Fibroblast of lung (primary cell): ENCODE measurements at regions not wholly inside any gene's neighbourhood (a gene's known extent, or its start where the extent isn't known, plus 50 kb on each side); places are given as distances from the start of the nearest gene placed in this dataset.

Experiments
- EZH2 ChIP-seq: IDR thresholded peaks from 2 replicates; pipeline ENCODE4 v1.5.1; 2012; ENCODE audit warnings: low read length, control low read depth, mild to moderate bottlenecking; ENCODE audit errors: missing control alignments
- TF ChIP-seq, protein P1 (sequence below), 2 donors: IDR thresholded peaks in 1 of 2; conservative IDR thresholded peaks in 1 of 2; 1 replicate in 1 of 2; 2 replicates in 1 of 2; pipeline ENCODE4 v1.5.1; 2011 to 2012; ENCODE audit warnings: low read length in 2 of 2, control low read depth in 1 of 2, inconsistent platforms in 1 of 2, low read depth in 1 of 2, mild to moderate bottlenecking in 1 of 2

DNA sequence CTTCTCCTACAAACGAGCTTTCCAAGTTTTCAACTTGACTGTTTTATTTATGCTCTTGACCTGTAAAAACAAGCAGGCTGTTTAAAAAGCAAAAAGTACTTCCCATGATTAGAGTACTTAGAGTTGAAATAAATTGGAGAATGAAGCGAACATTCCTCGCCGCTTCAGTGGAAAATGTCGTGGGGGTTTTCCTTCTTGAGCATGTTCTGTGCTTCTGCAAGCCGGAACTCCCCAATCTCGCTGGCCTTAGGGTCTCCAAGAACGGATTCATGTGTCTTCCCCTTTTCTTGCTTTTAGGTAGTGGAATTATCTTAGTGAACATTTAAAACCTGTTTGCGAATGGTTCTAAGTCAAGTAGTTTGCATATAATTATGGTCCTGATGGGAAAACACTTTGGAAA, 103.6 kb upstream of the ZNF536 start:
- TF ChIP-seq EZH2: no peak
- TF ChIP-seq, protein P1, sequence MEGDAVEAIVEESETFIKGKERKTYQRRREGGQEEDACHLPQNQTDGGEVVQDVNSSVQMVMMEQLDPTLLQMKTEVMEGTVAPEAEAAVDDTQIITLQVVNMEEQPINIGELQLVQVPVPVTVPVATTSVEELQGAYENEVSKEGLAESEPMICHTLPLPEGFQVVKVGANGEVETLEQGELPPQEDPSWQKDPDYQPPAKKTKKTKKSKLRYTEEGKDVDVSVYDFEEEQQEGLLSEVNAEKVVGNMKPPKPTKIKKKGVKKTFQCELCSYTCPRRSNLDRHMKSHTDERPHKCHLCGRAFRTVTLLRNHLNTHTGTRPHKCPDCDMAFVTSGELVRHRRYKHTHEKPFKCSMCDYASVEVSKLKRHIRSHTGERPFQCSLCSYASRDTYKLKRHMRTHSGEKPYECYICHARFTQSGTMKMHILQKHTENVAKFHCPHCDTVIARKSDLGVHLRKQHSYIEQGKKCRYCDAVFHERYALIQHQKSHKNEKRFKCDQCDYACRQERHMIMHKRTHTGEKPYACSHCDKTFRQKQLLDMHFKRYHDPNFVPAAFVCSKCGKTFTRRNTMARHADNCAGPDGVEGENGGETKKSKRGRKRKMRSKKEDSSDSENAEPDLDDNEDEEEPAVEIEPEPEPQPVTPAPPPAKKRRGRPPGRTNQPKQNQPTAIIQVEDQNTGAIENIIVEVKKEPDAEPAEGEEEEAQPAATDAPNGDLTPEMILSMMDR (conservative IDR thresholded peaks at IDR 0.05 in 1 of 2, IDR thresholded peaks at IDR 0.05 in 1 of 2; ENCODE audit: low read depth in 1 of 2, low read length in 2 of 2): no peak
